Right atrium auricular region (tissue), 2 donors: ENCODE measurements at regions not wholly inside any gene's neighbourhood (a gene's known extent, or its start where the extent isn't known, plus 50 kb on each side); places are given as distances from the start of the nearest gene placed in this dataset.
"Not testable (repeated sequence)": the region's sequence is repeated elsewhere in the genome, so short reads cannot be mapped to it uniquely, and the experiment has no call there.

ENCODE experiments used
- DNase-seq: peaks from one replicate; pipeline ENCODE4 v3.0.0-alpha.2; 2019; ENCODE audit warnings: low spot score
- H3K27ac ChIP-seq, 2 donors: fragments of 200-600 bp; sonication (generic); 1 replicate in 1 of 2; 2 replicates in 1 of 2; pipeline ENCODE4 v1.5.1; 2016 to 2019
- H3K27me3 ChIP-seq, 2 donors: fragments of 200-600 bp; sonication (generic); one replicate each; pipeline versions ENCODE4 v1.5.1 to v1.6.0; 2017 to 2019
- H3K36me3 ChIP-seq: fragments of 200-600 bp; sonication (generic); one replicate; pipeline ENCODE4 v1.5.1; 2016
- H3K4me1 ChIP-seq, 2 donors: fragments of 200-600 bp; sonication (generic); one replicate each; pipeline versions ENCODE4 v1.5.1 to v1.6.0; 2017 to 2019
- H3K4me3 ChIP-seq, 2 donors: fragments of 200-600 bp; sonication (generic); 1 replicate in 1 of 2; 2 replicates in 1 of 2; pipeline ENCODE4 v1.5.1; 2017 to 2019; ENCODE audit warnings: mild to moderate bottlenecking in 1 of 2, moderate library complexity in 1 of 2
- H3K9me3 ChIP-seq, 2 donors: fragments of 200-600 bp; sonication (generic); one replicate each; pipeline ENCODE4 v1.5.1; 2019
- TF ChIP-seq, protein P1 (sequence below), 2 donors: fragments of 200-600 bp; sonication (generic); IDR thresholded peaks; one replicate each; pipeline ENCODE4 v1.5.1; 2019; ENCODE audit warnings: antibody characterized with exemption in 2 of 2

GRCh38 chr7:49023345-49024328 lies 99.3 kb downstream of the CDC14C start:
- H3K4me1 ChIP-seq, result no peaks in the 10 kb centered on the region
- H3K9me3 ChIP-seq, result no peaks in the 10 kb centered on the region
- H3K36me3 ChIP-seq, result no peaks in the 10 kb centered on the region
- H3K27ac ChIP-seq, result no peak overlapping the region
- TF ChIP-seq, protein P1, sequence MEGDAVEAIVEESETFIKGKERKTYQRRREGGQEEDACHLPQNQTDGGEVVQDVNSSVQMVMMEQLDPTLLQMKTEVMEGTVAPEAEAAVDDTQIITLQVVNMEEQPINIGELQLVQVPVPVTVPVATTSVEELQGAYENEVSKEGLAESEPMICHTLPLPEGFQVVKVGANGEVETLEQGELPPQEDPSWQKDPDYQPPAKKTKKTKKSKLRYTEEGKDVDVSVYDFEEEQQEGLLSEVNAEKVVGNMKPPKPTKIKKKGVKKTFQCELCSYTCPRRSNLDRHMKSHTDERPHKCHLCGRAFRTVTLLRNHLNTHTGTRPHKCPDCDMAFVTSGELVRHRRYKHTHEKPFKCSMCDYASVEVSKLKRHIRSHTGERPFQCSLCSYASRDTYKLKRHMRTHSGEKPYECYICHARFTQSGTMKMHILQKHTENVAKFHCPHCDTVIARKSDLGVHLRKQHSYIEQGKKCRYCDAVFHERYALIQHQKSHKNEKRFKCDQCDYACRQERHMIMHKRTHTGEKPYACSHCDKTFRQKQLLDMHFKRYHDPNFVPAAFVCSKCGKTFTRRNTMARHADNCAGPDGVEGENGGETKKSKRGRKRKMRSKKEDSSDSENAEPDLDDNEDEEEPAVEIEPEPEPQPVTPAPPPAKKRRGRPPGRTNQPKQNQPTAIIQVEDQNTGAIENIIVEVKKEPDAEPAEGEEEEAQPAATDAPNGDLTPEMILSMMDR (IDR thresholded peaks at IDR 0.05), result no peak
- DNase-seq, result no peak
- H3K4me3 ChIP-seq, result no peak overlapping the region
- H3K27me3 ChIP-seq, result no peaks in the 10 kb centered on the region

- no peak overlapping the region for H3K4me3 ChIP-seq
- H3K27me3 ChIP-seq, result no peaks in the 10 kb centered on the region
- TF ChIP-seq, protein P1 (IDR thresholded peaks at IDR 0.05), result no peak
- no peak for DNase-seq
- no peaks in the 10 kb centered on the region for H3K9me3 ChIP-seq
- H3K36me3 ChIP-seq, result no peaks in the 10 kb centered on the region
- no peaks in the 10 kb centered on the region for H3K4me1 ChIP-seq
- H3K27ac ChIP-seq, result no peak overlapping the region
Measured at GRCh38 chr7:49030221-49030620, 105.9 kb downstream of the CDC14C start.

DNA sequence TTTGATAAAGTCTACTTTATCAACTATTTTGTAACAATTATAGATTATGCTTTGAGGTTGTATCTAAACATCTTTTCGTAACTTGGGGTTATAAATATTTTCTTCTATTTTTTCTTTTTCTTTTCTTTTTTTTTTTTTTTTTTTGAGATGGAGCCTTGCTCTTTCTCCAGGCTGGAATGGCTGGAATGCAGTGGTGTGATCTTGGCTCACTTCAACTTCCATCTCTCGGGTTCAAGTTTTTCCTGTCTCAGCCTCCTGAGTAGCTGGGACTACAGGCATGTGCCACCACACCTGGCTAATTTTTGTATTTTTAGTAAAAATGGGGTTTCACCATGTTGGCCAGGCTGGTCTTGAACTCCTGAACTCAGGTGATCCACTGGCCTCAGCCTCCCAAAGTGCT lies 108.8 kb downstream of the CDC14C start:
- H3K27me3 ChIP-seq, H3K27ac ChIP-seq, H3K4me3 ChIP-seq, H3K9me3 ChIP-seq, H3K36me3 ChIP-seq, DNase-seq, H3K4me1 ChIP-seq: not testable (repeated sequence)

GRCh38 chr7:49037346-49038210 lies 113.2 kb downstream of the CDC14C start:
- DNase-seq, result no peak
- Histone ChIP-seq H3K36me3 (no peaks in the 10 kb centered on the region), H3K9me3 (no peaks in the 10 kb centered on the region), H3K27me3 (no peaks in the 10 kb centered on the region), H3K4me1 (no peaks in the 10 kb centered on the region), H3K4me3 (no peak overlapping the region), H3K27ac (no peak overlapping the region)
- TF ChIP-seq, protein P1 (IDR thresholded peaks at IDR 0.05), result no peak

DNA sequence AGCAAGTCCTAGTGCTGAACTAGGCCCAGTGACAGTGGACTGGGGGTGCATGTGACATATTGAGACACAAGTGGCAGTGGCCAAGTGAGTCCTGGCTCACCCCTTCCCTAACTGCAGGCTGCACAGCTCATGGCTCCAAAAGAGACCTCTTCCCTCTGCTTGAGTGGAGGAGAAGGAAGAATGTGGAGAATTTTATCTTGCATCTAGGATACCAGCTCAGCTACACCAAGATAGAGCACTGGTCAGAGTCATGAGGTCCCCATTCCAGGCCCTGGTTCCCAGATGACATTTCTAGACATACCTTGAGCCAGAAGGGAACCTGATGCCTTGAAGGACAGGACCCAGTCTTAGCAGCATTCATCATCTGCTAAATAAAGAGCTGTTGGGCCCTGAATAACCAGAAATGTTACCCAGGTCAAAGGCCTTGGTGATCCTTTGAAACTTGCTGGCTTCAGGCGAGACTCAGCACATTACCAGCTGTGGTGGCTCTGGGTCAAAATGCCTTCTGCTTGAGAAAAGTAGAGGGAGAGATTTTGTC lies 114.5 kb downstream of the CDC14C start:
- Histone ChIP-seq H3K4me3 (no peak overlapping the region), H3K4me1 (no peaks in the 10 kb centered on the region), H3K36me3 (no peaks in the 10 kb centered on the region), H3K27me3 (no peaks in the 10 kb centered on the region), H3K9me3 (no peaks in the 10 kb centered on the region), H3K27ac (no peak overlapping the region)
- TF ChIP-seq, protein P1 (IDR thresholded peaks at IDR 0.05), result no peak
- DNase-seq, result no peak

DNA sequence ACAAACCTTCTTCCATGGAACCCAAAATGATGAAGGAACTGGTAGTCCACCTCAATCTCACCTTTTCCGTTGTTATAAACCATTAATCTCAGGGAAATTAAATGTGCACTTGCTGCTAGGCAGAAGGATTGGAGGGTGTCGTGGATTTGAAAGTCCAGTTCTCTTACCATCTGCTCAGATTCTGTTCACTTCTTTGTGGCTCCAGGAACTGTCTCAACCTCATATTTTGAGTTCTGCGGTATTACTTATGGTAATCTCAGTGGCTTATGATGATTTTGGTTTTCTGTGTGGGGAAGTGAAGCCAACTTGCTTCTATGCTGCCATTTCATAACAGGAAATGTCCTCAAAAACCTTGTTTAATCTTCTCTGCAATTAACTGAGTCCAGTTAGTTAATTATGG lies 136.4 kb downstream of the CDC14C start:
- H3K9me3 ChIP-seq, result peaks cover 0 to 12% of the 10 kb centered on the region in 2 donors
- no peaks in the 10 kb centered on the region for H3K27me3 ChIP-seq
- DNase-seq, result no peak
- TF ChIP-seq, protein P1 (IDR thresholded peaks at IDR 0.05), result no peak
- H3K27ac ChIP-seq, result no peak overlapping the region
- no peak overlapping the region for H3K4me3 ChIP-seq
- H3K36me3 ChIP-seq, result no peaks in the 10 kb centered on the region
- H3K4me1 ChIP-seq, result no peaks in the 10 kb centered on the region
